ENCODE measurements at regions not wholly inside any gene's neighbourhood (a gene's known extent, or its start where the extent isn't known, plus 50 kb on each side); places are given as distances from the start of the nearest gene placed in this dataset.

- no peak overlapping the region for H3K4me3 ChIP-seq (ENCODE audit: low read depth, low read length)
- H3K9me3 ChIP-seq (ENCODE audit: control insufficient read depth, insufficient read depth, low read depth, low read length): no peaks in the 10 kb centered on the region
- no peak overlapping the region for H3K27ac ChIP-seq (ENCODE audit: extremely low read depth, low read depth, low read length)
- H3K36me3 ChIP-seq (ENCODE audit: control insufficient read depth in 2 of 2, insufficient read depth in 1 of 2, low read length in 2 of 2): no peaks in the 10 kb centered on the region
- ChIA-PET CTCF (no interaction called here), POLR2A (no interaction called here)
- H3K4me1 ChIP-seq (ENCODE audit: control insufficient read depth, insufficient read depth, low read length): no peaks in the 10 kb centered on the region
- no peak for TF ChIP-seq ZNF138 (tag by site-specific recombination; IDR thresholded peaks at IDR 0.05; ENCODE audit: borderline replicate concordance)
- TF ChIP-seq FEZF1 (tag by site-specific recombination; IDR thresholded peaks at IDR 0.05): no peak
- no peak for TF ChIP-seq SP3 (tag by site-specific recombination; IDR thresholded peaks at IDR 0.05)
These were observed 235.2 kb upstream of the SLC24A2 start for GRCh38 chr9:20023961-20024571.

GRCh38 chr9:20023210-20023905 lies 234.5 kb upstream of the SLC24A2 start:
- TF ChIP-seq ELK4 (IDR thresholded peaks at IDR 0.05; ENCODE audit: borderline replicate concordance, low read depth, low read length): no peak
- TF ChIP-seq ZNF16 (tag by site-specific recombination; IDR thresholded peaks at IDR 0.05; ENCODE audit: low read depth): no peak
- no peak for TF ChIP-seq ZNF175 (tag by site-specific recombination; IDR thresholded peaks at IDR 0.05)
- no peak for TF ChIP-seq ZNF350 (tag by site-specific recombination; IDR thresholded peaks at IDR 0.05)
- no peak for TF ChIP-seq ZNF658 (tag by site-specific recombination; IDR thresholded peaks at IDR 0.05)
- TF ChIP-seq KLF16 (tag by site-specific recombination; IDR thresholded peaks at IDR 0.05): no peak
- no peak for TF ChIP-seq ZNF660 (tag by site-specific recombination; IDR thresholded peaks at IDR 0.05)
- no peak for TF ChIP-seq ZBTB44 (tag by site-specific recombination; IDR thresholded peaks at IDR 0.05)
- TF ChIP-seq PRDM4 (tag by site-specific recombination; IDR thresholded peaks at IDR 0.05): no peak
- no peak for TF ChIP-seq ZNF423 (tag by site-specific recombination; IDR thresholded peaks at IDR 0.05)
- POLR2A ChIA-PET: no interaction called here
- Histone ChIP-seq H3K9me3 (ENCODE audit: control insufficient read depth, insufficient read depth, low read depth, low read length) (no peaks in the 10 kb centered on the region), H3K27ac (ENCODE audit: extremely low read depth, low read depth, low read length) (no peak overlapping the region), H3K4me3 (ENCODE audit: low read depth, low read length) (no peak overlapping the region), H3K36me3 (ENCODE audit: control insufficient read depth in 2 of 2, insufficient read depth in 1 of 2, low read length in 2 of 2) (no peaks in the 10 kb centered on the region), H3K4me1 (ENCODE audit: control insufficient read depth, insufficient read depth, low read length) (no peaks in the 10 kb centered on the region)
- CTCF ChIA-PET: no interaction called here

GRCh38 chr9:20022410-20022809 lies 233.6 kb upstream of the SLC24A2 start:
- ChIA-PET POLR2A (no interaction called here), CTCF (no interaction called here)
- no peak overlapping the region for H3K4me3 ChIP-seq (ENCODE audit: low read depth, low read length)
- no peaks in the 10 kb centered on the region for H3K36me3 ChIP-seq (ENCODE audit: control insufficient read depth in 2 of 2, insufficient read depth in 1 of 2, low read length in 2 of 2)
- TF ChIP-seq ZNF175 (tag by site-specific recombination; IDR thresholded peaks at IDR 0.05): no peak
- TF ChIP-seq ZNF837 (tag by site-specific recombination; IDR thresholded peaks at IDR 0.05): no peak
- TF ChIP-seq ZSCAN18 (tag by site-specific recombination; IDR thresholded peaks at IDR 0.05): no peak
- no peak for TF ChIP-seq ZNF121 (tag by site-specific recombination; IDR thresholded peaks at IDR 0.05)
- no peak for TF ChIP-seq ZNF114 (tag by site-specific recombination; IDR thresholded peaks at IDR 0.05)
- TF ChIP-seq ZNF202 (tag by site-specific recombination; IDR thresholded peaks at IDR 0.05; ENCODE audit: borderline replicate concordance): no peak
- no peak for TF ChIP-seq KLF7 (tag by site-specific recombination; IDR thresholded peaks at IDR 0.05; ENCODE audit: borderline replicate concordance)
- no peak for TF ChIP-seq ZNF777 (tag by site-specific recombination; IDR thresholded peaks at IDR 0.05; ENCODE audit: borderline replicate concordance)
- no peaks in the 10 kb centered on the region for H3K4me1 ChIP-seq (ENCODE audit: control insufficient read depth, insufficient read depth, low read length)
- H3K27ac ChIP-seq (ENCODE audit: extremely low read depth, low read depth, low read length): no peak overlapping the region
- no peaks in the 10 kb centered on the region for H3K9me3 ChIP-seq (ENCODE audit: control insufficient read depth, insufficient read depth, low read depth, low read length)

Measured in HEK293 (cell line).